Stomach (tissue), 4 donors: ENCODE measurements at regions not wholly inside any gene's neighbourhood (a gene's known extent, or its start where the extent isn't known, plus 50 kb on each side); places are given as distances from the start of the nearest gene placed in this dataset.

Source experiments
- EP300 ChIP-seq: sonication (generic); formaldehyde crosslinking; IDR thresholded peaks from one replicate; pipeline ENCODE4 v1.6.1; 2017; ENCODE audit warnings: antibody characterized with exemption
- POLR2A ChIP-seq, 4 donors: fragments of 450-650 bp; IDR thresholded peaks; one replicate each; pipeline ENCODE4 v1.6.1; 2016; ENCODE audit warnings: antibody characterized with exemption in 4 of 4, control low read depth in 2 of 4, mild to moderate bottlenecking in 1 of 4, moderate library complexity in 1 of 4
- POLR2AphosphoS5 ChIP-seq, 3 donors: sonication (generic); formaldehyde crosslinking; IDR thresholded peaks; one replicate each; pipeline ENCODE4 v1.6.1; 2016; ENCODE audit warnings: antibody characterized with exemption in 3 of 3
- TF ChIP-seq, protein P1 (sequence below), 7 experiments: fragments of 450-650 bp in 4 of 7; fragments of 200-600 bp in 3 of 7; sonication (generic) in 3 of 7; IDR thresholded peaks; one replicate each; pipeline ENCODE4 v1.5.1; 2016 to 2019; ENCODE audit warnings: antibody characterized with exemption in 7 of 7, control low read depth in 2 of 7, mild to moderate bottlenecking in 1 of 7

DNA sequence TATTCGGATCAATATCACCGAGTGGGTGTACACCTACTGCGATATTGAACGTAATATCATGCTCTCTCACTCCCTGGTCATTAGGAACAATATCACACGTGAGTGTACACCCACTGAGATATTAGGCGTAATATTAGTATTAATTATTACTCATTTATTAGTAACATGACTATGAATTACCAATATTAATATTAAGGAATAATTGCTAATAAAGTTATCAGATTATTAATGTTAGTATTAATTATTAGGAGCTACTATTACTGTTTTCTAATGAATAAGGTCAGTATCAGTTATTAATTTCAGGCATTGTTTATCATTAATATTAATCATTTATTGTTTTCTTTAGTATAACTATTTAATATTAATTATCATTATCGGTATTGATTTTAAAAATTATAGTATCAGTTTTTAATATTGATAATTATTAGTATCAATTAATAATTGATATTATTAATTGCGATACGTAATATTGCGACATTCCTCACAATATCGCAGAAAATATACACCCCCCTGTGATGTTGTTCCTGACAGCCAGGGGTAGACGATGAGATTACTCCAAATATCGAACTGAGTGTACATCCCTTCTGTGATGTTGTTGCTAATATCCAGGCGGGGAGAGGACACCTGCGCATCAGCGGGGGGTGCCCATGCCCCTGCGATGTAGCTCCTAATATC, 84.2 kb downstream of the DAPL1 start:
- TF ChIP-seq POLR2A (IDR thresholded peaks at IDR 0.05) (no peak), EP300 (no peak), POLR2AphosphoS5 (IDR thresholded peaks at IDR 0.05) (no peak)
- TF ChIP-seq, protein P1, sequence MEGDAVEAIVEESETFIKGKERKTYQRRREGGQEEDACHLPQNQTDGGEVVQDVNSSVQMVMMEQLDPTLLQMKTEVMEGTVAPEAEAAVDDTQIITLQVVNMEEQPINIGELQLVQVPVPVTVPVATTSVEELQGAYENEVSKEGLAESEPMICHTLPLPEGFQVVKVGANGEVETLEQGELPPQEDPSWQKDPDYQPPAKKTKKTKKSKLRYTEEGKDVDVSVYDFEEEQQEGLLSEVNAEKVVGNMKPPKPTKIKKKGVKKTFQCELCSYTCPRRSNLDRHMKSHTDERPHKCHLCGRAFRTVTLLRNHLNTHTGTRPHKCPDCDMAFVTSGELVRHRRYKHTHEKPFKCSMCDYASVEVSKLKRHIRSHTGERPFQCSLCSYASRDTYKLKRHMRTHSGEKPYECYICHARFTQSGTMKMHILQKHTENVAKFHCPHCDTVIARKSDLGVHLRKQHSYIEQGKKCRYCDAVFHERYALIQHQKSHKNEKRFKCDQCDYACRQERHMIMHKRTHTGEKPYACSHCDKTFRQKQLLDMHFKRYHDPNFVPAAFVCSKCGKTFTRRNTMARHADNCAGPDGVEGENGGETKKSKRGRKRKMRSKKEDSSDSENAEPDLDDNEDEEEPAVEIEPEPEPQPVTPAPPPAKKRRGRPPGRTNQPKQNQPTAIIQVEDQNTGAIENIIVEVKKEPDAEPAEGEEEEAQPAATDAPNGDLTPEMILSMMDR (IDR thresholded peaks at IDR 0.05), result no peak
